HT1080 (cell line): ENCODE measurements at regions not wholly inside any gene's neighbourhood (a gene's known extent, or its start where the extent isn't known, plus 50 kb on each side); places are given as distances from the start of the nearest gene placed in this dataset.
"Not testable (repeated sequence)": the region's sequence is repeated elsewhere in the genome, so short reads cannot be mapped to it uniquely, and the experiment has no call there.

Experiments
- DNase-seq: peaks from one replicate; pipeline ENCODE4 v3.0.0-alpha.2; 2015; ENCODE audit warnings: low read depth

GRCh38 chr7:12002428-12002827 lies 170.4 kb upstream of the THSD7A start:
- no peak for DNase-seq

GRCh38 chr7:12004581-12004980 lies 172.6 kb upstream of the THSD7A start:
- no peak for DNase-seq

GRCh38 chr7:12007576-12007975 lies 175.6 kb upstream of the THSD7A start:
- DNase-seq: no peak

GRCh38 chr7:12013983-12014382 lies 182.0 kb upstream of the THSD7A start:
- DNase-seq: no peak

- DNase-seq: no peak
Measured at GRCh38 chr7:12016439-12016838, 184.4 kb upstream of the THSD7A start.

- no peak for DNase-seq
Measured at GRCh38 chr7:12017046-12017445, 185.0 kb upstream of the THSD7A start.

GRCh38 chr7:12022011-12022410 lies 189.1 kb upstream of the TMEM106B start:
- DNase-seq: not testable (repeated sequence)

- no peak for DNase-seq
Measured at GRCh38 chr7:12025246-12025645, 185.8 kb upstream of the TMEM106B start.

GRCh38 chr7:12028508-12028907 lies 182.6 kb upstream of the TMEM106B start:
- DNase-seq: peak; percentile 15

- no peak for DNase-seq
Measured at GRCh38 chr7:12030116-12030515, 181.0 kb upstream of the TMEM106B start.

- DNase-seq: no peak
Measured at GRCh38 chr7:12031186-12031585, 179.9 kb upstream of the TMEM106B start.

GRCh38 chr7:12031638-12032037 lies 179.5 kb upstream of the TMEM106B start:
- DNase-seq: peak; percentile 85

GRCh38 chr7:12032146-12032545 lies 178.9 kb upstream of the TMEM106B start:
- no peak for DNase-seq

- DNase-seq: peak; percentile 47
Measured at GRCh38 chr7:12043457-12043856, 167.6 kb upstream of the TMEM106B start.

GRCh38 chr7:12052211-12052610 lies 158.9 kb upstream of the TMEM106B start:
- DNase-seq: no peak

- no peak for DNase-seq
Measured at GRCh38 chr7:12053561-12053960, 157.5 kb upstream of the TMEM106B start.

- no peak for DNase-seq
Measured at GRCh38 chr7:12054830-12055229, 156.3 kb upstream of the TMEM106B start.

GRCh38 chr7:12056381-12056780 lies 154.7 kb upstream of the TMEM106B start:
- DNase-seq: peak; percentile 39

GRCh38 chr7:12056977-12057376 lies 154.1 kb upstream of the TMEM106B start:
- no peak for DNase-seq

GRCh38 chr7:12062062-12062461 lies 149.0 kb upstream of the TMEM106B start:
- DNase-seq: peak; percentile 12

GRCh38 chr7:12064586-12065127 lies 146.4 kb upstream of the TMEM106B start:
- no peak for DNase-seq

- DNase-seq: peak; percentile 50
Measured at GRCh38 chr7:12066004-12066403, 145.1 kb upstream of the TMEM106B start.

GRCh38 chr7:12066521-12066920 lies 144.6 kb upstream of the TMEM106B start:
- DNase-seq: peak; percentile 69
